NCI-H146 treated with DMSO at 0.1 percent for 48 hours (cell line): ENCODE measurements at regions not wholly inside any gene's neighbourhood (a gene's known extent, or its start where the extent isn't known, plus 50 kb on each side); places are given as distances from the start of the nearest gene placed in this dataset.

Experiments used
- DNase-seq: peaks from one replicate; lab custom pipeline; 2025; ENCODE audit not compliant: unreplicated experiment; lab: John Stamatoyannopoulos, UW

- no peak for DNase-seq
Measured at GRCh38 chr15:39360452-39360851, 220.4 kb upstream of the THBS1 start.

- DNase-seq: no peak
Measured at GRCh38 chr15:39361497-39361896, 219.4 kb upstream of the THBS1 start.

- DNase-seq: no peak
Measured at GRCh38 chr15:39362821-39363561, 217.9 kb upstream of the THBS1 start.

DNA sequence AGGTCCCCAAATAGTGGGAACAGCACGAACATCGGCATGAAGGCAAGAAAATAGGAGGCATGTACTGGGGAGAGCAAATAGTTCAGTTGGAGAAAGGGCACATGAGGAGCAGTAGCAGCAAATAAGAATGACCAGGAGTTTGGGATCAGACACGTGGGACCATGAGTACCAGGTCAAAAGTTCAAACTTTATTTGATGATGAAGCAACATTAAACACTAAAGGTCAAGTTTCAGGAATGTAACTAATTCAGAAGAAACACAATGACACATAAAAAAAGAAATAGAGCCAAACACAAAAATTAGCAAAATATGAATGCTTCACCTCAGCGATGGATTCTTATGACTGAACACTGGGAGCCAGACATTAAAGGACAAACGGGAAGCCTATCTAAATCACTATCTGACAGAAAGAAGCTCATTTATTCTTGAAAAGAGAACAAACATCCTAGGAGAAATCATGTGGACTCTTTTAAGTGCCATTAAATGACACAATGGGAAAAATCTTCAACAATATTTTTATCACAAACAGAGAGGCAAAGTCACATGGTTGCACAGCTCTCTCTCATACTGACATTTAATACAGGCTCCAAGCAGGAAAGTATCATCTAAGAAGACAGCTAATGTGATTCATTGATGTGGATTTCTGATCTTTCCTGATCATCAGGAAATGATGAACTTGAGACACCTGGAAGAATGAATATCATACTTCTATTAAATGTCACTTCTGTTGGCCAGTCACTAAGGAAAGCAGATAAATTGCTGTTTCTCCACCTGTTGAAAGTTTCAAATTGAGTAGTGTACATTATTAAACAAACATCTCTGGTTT, 216.9 kb upstream of the THBS1 start:
- DNase-seq: no peak

DNA sequence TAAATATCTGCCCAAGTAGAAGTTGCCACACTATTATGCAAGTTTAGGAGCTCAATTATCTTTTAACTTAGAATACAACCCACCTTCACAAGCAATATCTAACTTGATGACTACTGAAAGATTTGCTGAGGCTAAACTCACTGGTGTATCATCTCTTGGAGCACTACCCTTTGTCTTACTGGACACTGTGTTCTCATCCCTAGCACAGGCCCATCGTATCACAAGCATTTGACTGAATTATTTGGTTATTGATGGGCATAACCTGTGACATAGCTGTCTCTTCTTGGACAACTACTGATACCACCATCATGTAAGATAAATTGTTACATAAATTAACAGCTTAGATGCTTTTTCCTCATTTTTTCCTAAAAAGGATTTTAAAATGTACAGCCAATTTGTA, 216.2 kb upstream of the THBS1 start:
- DNase-seq: no peak

DNA sequence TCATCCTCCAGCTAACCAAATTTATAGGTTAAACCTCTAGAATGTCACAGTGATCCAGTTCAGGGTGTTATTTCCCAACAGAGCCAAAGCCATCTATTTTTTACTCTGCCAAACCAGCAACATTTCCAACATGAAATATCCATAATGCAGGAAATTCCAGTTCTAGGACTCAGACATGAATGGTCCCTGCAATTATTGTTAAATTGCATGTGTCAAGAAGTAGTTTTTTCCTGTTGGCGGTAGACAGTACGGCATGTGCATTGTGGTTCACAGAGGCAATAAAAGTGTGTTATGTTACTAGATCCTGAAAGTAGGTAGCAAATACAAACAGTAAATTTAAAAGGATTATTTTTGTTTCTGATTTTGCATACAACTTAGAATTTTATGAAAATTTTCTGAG, 215.7 kb upstream of the THBS1 start:
- DNase-seq: no peak

- DNase-seq: no peak
Measured at GRCh38 chr15:39365873-39366272, 215.0 kb upstream of the THBS1 start.

DNA sequence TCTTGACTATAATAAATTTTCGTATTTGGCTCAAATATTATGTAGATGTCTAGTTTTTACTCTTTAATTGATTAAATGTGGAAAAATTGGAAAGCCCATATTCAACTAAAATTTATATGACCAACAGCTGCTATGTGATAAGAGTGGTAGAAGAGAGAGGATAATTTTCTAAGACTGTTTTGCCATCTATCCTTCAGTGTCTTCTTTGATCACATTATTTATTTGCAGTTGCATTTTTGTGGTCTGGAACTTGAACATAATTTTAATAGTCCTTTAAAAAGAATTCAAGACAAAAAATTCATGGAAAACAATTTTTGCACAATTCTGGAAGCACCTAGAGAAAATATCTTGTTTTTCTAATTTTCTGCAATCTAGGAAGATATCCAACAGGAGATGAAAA, 213.3 kb upstream of the THBS1 start:
- no peak for DNase-seq

GRCh38 chr15:39369768-39370167, 211.1 kb upstream of the THBS1 start:
- no peak for DNase-seq

DNA sequence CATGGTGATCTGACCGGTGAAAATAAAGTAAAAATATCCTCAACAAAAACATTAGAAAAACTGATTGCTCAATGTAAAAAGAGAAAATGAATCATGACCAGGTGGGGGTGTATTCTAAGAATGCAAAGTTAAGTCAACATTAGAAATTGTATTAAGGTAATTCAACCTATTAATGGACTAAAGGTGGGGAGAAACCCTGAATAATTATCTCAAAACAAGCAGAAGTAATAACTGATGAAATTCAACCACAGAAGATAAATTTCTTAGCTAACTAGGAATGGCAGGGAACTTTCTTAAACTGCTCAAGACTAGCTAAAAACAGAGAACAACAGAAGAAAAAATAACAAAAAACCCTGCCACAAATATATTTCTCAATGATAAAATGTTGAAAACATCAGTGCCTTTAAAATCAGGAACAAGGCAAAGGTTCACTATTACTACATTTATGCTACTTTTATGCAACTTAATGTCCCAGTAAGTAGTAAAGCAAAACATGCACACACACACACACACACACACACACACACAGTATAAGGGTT, 204.4 kb upstream of the THBS1 start:
- no peak for DNase-seq

DNA sequence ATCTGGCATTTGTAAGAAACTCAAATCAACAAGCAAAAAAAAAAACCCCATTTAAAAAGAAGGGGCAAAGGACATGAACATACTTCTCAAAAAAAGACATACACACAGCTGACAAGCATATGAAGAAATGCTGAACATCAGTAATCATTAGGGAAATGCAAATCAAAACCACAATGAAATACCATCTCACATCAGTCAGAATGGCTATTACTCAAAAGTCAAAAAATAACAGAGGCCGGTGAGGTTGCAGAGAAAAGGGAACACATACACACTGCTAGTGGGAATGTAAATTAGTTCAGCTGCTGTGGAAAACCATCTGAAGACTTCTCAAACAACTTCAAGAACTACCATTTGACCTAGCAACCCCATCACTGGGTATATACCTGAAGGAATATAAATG, 199.4 kb upstream of the THBS1 start:
- no peak for DNase-seq

GRCh38 chr15:39388118-39388517, 192.8 kb upstream of the THBS1 start:
- no peak for DNase-seq

- DNase-seq: no peak
Measured at GRCh38 chr15:39391230-39391629, 189.6 kb upstream of the THBS1 start.

GRCh38 chr15:39392469-39393047, 188.3 kb upstream of the THBS1 start:
- DNase-seq: peak; percentile 1

DNA sequence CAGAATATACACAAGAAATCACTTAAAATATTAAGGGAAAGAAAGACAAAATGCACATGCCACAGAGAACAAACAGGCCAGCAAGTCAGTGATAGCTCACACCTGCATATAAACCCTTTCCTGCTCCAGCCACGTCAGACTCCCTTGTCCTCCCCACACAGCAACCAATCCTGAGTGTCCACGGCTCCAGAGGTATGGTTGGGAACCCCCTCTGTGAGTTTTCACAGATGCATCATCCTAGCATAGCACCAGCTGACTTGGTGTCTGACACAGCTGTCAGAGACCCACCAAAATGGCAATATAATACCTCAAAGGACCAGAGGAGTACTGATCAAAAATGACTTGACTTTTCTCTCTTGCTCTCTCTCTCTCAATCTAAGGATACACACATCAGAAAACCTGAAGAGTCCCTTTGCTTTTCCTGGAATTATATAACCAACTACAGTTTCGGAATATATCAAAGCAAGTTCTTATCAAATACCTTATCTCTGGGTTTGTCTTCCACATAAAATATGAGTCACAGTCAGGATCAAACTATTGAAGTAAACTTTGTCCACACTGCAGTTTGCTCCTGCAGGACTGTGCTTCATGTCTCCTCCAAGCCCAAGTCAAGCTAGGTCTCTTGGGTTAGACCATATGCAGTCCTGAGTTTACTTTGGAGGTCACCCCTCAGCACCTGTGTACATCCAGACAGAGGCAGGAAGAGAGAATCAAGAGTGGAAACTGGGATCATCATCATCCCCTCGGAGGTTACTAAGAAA, 187.1 kb upstream of the THBS1 start:
- no peak for DNase-seq

DNA sequence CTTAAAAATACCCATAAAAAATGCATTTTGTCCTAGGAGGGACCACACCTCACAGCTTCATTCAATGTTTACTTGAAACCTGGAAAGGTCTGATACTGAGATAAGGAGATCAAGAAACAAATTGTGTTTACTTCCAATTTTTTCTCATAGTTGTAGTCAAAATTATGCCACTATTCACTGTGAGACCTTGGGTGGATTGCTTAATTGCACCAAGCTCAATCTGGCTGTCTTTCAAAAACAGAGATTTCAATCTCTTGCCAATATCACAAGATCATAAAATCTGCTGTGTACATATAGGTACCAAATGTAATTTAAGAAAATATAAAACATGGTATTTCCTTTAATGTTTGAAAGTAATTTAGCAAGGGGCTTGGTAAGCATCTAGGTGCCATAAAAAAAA, 186.4 kb upstream of the THBS1 start:
- DNase-seq: no peak

- no peak for DNase-seq
Measured at GRCh38 chr15:39396979-39397615, 183.8 kb upstream of the THBS1 start.

DNA sequence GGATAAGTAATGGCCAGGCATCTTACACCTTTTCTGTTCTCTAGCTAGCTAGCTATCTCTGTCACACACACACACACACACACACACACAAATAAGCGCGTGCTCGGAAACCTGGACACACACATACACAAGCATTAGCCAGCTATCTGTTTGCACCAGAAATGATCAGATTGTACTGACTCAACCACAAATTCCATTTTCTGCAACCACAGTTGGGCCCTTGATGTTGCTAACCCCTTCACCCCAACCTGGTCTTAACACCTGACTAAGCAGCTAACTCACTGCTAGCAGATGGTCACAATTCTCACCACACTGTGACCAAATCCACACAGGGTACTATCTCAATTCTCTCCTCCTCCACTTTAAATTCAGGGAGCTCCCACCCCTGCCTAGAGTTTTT, 183.0 kb upstream of the THBS1 start:
- DNase-seq: no peak

DNA sequence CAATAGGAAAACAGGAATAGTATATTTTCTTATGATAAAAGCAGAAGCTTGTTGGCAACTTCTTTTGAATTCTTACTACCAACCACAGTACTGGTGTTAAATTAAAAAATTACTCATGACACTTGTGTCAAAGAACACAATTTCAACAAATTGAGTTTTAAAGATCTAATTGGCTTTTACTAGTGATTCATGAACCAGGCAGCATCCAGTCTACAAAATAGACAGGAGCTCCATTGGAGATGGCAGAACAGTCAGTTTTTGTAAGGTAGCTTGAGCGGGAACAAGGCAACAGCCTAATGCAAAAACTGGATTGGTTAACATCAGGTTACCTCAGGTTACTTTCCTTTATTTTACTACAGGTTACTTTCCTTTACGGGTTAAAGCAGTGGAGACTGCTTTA, 181.3 kb upstream of the THBS1 start:
- no peak for DNase-seq

DNA sequence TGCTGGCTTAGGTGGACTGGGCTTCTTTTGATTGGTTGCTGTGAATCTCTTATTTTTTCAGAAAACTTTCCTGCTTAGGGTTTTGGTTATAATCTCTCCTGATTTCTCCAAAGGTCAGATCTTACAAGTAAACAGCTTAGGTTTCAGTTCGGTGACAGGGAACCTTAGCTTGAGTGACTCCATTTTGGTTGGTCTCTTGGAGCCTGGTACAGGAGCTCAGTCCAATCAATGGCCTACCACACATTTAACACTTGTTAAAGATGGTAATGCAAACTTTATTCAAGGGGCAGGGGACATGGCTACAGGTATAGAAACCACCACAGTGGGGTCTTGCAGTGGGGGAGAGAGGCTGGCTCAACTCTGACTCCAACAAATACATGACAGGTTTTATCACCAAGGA, 180.9 kb upstream of the THBS1 start:
- DNase-seq: no peak
